ENCODE measurements at regions not wholly inside any gene's neighbourhood (a gene's known extent, or its start where the extent isn't known, plus 50 kb on each side); places are given as distances from the start of the nearest gene placed in this dataset.

- DNase-seq (ENCODE audit: low spot score), result no peak
- ChIA-PET POLR2A (ENCODE audit: low non-redundant PET) (no interaction called here), CTCF (no interaction called here)
- no peak for TF ChIP-seq CTCF (conservative IDR thresholded peaks at IDR 0.05; ENCODE audit: low read depth)
- no peak overlapping the region for H3K27ac ChIP-seq
Measured at GRCh38 chr11:116598036-116598435, 174.8 kb downstream of the BUD13 start.

DNA sequence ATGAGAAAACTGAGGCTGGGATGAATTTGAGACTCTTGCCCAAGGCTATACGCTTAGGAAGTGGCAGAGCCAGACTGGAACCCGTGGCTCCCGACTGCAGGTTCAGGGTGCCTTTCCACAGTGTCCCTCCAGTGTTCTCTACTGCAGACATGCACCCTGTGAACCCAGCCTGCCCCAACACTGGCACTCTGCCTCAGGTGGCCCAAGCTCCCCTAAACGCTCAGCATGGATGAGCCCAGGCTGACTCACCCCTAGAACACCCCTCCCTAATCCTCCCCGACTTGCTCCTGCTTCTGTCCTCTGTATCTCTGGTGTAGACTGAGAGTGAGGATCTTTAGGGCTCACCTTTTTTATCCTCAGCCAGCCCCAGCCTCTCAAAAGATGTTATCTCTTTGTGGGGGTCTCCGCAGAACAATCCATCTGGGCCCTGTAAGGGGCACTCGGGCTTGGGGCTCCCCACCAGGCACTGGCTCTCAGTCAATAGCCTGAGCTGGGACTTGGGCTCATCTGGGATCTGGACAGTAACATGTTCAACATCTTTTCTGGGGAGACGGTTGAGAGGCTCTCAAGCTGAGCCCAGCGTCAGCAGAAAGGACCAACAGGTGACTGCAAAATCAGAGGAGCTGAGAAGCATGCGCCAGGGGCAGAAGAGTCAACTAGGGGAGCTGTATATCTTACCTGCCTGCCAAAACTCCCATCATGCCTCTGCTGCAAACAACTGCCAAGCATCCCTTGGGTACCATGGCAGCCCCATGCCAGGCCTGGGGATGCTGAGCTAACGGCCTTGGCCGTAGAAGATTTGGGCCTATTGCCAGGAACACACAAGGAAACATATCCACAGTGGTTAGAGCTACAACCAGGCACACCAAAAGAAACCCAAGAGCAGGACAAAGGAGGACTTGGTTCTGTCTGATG, 176.2 kb downstream of the BUD13 start:
- no peak for DNase-seq (ENCODE audit: low spot score)
- no peak for TF ChIP-seq CTCF (conservative IDR thresholded peaks at IDR 0.05; ENCODE audit: low read depth)
- ChIA-PET POLR2A (ENCODE audit: low non-redundant PET) (no interaction called here), CTCF (no interaction called here)
- no peak overlapping the region for H3K27ac ChIP-seq

DNA sequence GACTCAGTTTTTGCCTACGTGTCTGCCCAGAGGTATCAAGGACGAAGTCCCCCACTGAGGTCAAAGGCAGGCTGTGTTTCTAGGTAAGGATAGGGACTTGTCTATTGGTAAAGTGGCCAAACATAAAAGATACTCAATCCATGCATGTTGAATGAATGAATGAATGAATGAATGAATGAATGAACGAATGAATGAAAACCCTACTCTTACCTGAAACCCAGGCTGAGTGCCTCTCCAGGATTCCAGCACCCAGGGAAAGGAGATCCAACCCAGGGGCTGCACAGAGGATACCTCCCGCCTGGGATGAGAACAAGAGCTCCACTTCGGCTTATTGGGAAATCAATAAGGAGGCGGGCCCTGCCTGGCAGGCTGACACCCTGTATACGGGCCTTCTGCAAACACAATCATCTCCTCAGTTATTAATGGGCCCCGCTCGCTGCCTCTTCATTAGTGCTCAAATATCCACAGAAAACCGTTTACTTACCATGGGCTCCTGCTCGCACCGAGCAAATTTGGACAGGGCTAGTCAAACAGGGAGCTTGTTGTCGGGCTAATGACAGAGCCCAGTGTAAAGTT, 177.4 kb downstream of the BUD13 start:
- POLR2A ChIA-PET (ENCODE audit: low non-redundant PET), result no interaction called here
- no peak overlapping the region for H3K27ac ChIP-seq
- no peak for TF ChIP-seq CTCF (conservative IDR thresholded peaks at IDR 0.05; ENCODE audit: low read depth)
- CTCF ChIA-PET, result no interaction called here
- DNase-seq (ENCODE audit: low spot score), result no peak

DNA sequence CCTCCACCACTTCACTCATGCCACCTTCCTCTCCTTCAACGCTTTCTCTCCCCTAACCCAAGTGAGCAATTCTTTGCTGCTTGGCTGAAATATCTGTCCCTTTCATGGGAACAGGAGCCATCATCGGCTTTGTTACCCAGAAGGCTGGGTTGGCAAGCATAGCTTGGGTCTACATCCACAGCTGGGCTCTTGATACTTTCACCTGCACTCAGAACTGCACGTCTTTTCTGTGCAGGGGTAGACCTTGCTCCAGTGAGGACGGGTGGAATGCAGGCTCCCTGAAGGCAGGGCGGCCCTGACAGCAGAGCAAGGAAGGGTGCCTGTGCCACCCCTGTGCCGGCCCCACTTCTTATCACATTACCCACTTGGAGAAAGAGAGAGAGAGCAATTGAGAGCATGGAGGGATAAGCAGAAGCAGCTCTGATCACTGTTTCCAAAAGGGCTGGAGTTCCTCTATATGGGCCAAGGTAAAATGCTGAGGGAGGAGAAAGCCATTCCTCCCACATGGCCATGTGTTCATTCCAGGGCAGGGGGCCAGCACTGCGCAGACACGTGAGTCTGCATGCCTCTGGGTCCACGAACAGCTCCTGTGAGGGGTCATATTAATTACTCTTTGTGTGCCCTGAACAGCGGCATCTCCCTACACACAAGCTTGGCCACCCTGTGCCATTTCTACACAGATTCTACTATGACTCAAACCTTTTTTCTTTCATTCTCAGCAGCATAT, 181.8 kb downstream of the BUD13 start:
- no peak for DNase-seq (ENCODE audit: low spot score)
- no peak for TF ChIP-seq CTCF (conservative IDR thresholded peaks at IDR 0.05; ENCODE audit: low read depth)
- CTCF ChIA-PET, result no interaction called here
- H3K27ac ChIP-seq, result no peak overlapping the region
- POLR2A ChIA-PET (ENCODE audit: low non-redundant PET), result no interaction called here

GRCh38 chr11:116589402-116589801, 183.4 kb downstream of the BUD13 start:
- H3K27ac ChIP-seq, result no peak overlapping the region
- CTCF ChIA-PET, result no interaction called here
- POLR2A ChIA-PET (ENCODE audit: low non-redundant PET), result no interaction called here
- no peak for TF ChIP-seq CTCF (conservative IDR thresholded peaks at IDR 0.05; ENCODE audit: low read depth)
- no peak for DNase-seq (ENCODE audit: low spot score)

GRCh38 chr11:116586392-116586791, 186.4 kb downstream of the BUD13 start:
- ChIA-PET CTCF (no interaction called here), POLR2A (ENCODE audit: low non-redundant PET) (no interaction called here)
- TF ChIP-seq CTCF (conservative IDR thresholded peaks at IDR 0.05; ENCODE audit: low read depth), result no peak
- H3K27ac ChIP-seq, result no peak overlapping the region
- no peak for DNase-seq (ENCODE audit: low spot score)
